MCF 10A (cell line): ENCODE measurements at regions not wholly inside any gene's neighbourhood (a gene's known extent, or its start where the extent isn't known, plus 50 kb on each side); places are given as distances from the start of the nearest gene placed in this dataset.

ENCODE experiments used
- BruUV-seq: library from RNA; stranded (reverse); fragments of 400-500 nt; replicated peaks from 2 replicates; lab custom pipeline; 2021; lab: Mats Ljungman, UMichigan
- CTCF ChIA-PET: fragments of 300-600 bp; sonication (Branson Sonifier 250); formaldehyde crosslinking; extraction: SDS; loops from one replicate; lab custom pipeline; 2021; ENCODE audit warnings: antibody characterized with exemption, inconsistent platforms; lab: Yijun Ruan, JAX
- POLR2A ChIA-PET: fragments of 300-600, 350-650 bp; sonication (Branson Sonifier 250); formaldehyde crosslinking; extraction: SDS; loops from one replicate; lab custom pipeline; 2020; ENCODE audit warnings: antibody characterized with exemption, inconsistent platforms; lab: Yijun Ruan, JAX
- DNase-seq: peaks from one replicate; pipeline ENCODE4 v3.0.0-alpha.2; 2018; ENCODE audit not compliant: unreplicated experiment
- H3K27ac Mint-ChIP-seq: one replicate; pipeline ENCODE4 v1.8.0; 2022; ENCODE audit warnings: mild to moderate bottlenecking, low read depth, mixed read lengths; ENCODE audit not compliant: unreplicated experiment
- H3K27me3 Mint-ChIP-seq: one replicate; pipeline ENCODE4 v1.8.0; 2022; ENCODE audit warnings: mixed read lengths; ENCODE audit not compliant: insufficient read depth, unreplicated experiment
- H3K36me3 Mint-ChIP-seq: one replicate; pipeline ENCODE4 v1.8.0; 2022; ENCODE audit warnings: mild to moderate bottlenecking, moderate library complexity, mixed read lengths; ENCODE audit not compliant: insufficient read depth, unreplicated experiment
- H3K4me1 Mint-ChIP-seq: one replicate; pipeline ENCODE4 v1.8.0; 2022; ENCODE audit warnings: mixed read lengths; ENCODE audit not compliant: insufficient read depth, unreplicated experiment
- H3K4me3 Mint-ChIP-seq: one replicate; pipeline ENCODE4 v1.8.0; 2022; ENCODE audit warnings: mild to moderate bottlenecking, moderate library complexity, mixed read lengths; ENCODE audit not compliant: unreplicated experiment
- H3K9me3 Mint-ChIP-seq: one replicate; pipeline ENCODE4 v1.8.0; 2022; ENCODE audit warnings: mixed read lengths; ENCODE audit not compliant: unreplicated experiment
- intact Hi-C: fragments of 100-400 bp; cut with micrococcal nuclease; formaldehyde crosslinking; loops from 2 replicates; pipeline ENCODE4 v1.14.1; 2022
- TF ChIP-seq, protein P1 (sequence below): fragments of 200-600 bp; IDR thresholded peaks from one replicate; pipeline ENCODE4 v1.8.0; 2022; ENCODE audit warnings: antibody characterized with exemption, mild to moderate bottlenecking; ENCODE audit not compliant: unreplicated experiment

DNA sequence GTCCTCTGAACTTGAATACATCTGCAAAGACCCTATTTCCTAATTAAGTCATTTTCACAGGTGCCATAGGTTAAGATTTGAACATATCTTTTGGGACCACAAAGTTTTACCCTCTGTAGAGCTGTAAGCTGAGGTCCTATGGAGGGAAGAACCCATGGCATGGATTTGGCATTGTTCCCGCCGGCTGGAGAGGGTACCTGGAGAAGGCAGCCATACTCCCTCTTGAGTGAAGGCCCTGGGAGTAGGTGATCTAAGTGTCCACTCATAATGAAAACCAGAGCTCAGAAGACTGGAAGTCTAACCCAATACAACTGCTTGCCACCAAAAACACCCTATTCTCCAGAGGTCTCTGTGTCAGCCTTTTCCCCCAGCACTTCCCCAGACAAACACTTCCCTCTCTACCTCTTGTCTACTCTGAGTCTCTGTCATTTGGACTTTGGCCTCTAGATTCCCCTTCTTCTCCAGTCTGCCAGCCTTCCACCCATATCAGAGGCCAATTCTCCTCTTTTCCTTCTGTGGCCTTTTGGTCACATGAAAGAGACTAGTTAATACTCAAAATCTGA is 363.9 kb downstream of the MAFB start:
- no peak for DNase-seq
- H3K36me3 Mint-ChIP-seq, result no peaks in the 10 kb centered on the region
- H3K4me3 Mint-ChIP-seq, result no peak overlapping the region
- POLR2A ChIA-PET, result no interaction called here
- peaks cover 15% of the 10 kb centered on the region for H3K4me1 Mint-ChIP-seq
- no TSS peak for BruUV-seq
- H3K27me3 Mint-ChIP-seq, result no peaks in the 10 kb centered on the region
- no peaks in the 10 kb centered on the region for H3K9me3 Mint-ChIP-seq
- no peak overlapping the region for H3K27ac Mint-ChIP-seq
- TF ChIP-seq, protein P1, sequence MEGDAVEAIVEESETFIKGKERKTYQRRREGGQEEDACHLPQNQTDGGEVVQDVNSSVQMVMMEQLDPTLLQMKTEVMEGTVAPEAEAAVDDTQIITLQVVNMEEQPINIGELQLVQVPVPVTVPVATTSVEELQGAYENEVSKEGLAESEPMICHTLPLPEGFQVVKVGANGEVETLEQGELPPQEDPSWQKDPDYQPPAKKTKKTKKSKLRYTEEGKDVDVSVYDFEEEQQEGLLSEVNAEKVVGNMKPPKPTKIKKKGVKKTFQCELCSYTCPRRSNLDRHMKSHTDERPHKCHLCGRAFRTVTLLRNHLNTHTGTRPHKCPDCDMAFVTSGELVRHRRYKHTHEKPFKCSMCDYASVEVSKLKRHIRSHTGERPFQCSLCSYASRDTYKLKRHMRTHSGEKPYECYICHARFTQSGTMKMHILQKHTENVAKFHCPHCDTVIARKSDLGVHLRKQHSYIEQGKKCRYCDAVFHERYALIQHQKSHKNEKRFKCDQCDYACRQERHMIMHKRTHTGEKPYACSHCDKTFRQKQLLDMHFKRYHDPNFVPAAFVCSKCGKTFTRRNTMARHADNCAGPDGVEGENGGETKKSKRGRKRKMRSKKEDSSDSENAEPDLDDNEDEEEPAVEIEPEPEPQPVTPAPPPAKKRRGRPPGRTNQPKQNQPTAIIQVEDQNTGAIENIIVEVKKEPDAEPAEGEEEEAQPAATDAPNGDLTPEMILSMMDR, result no peak
- CTCF ChIA-PET, result no interaction called here
- intact Hi-C loops, result no loop called here

- Mint-ChIP-seq H3K36me3 (no peaks in the 10 kb centered on the region), H3K27ac (no peak overlapping the region), H3K4me1 (peaks cover 15% of the 10 kb centered on the region), H3K27me3 (no peaks in the 10 kb centered on the region), H3K9me3 (no peaks in the 10 kb centered on the region), H3K4me3 (no peak overlapping the region)
- ChIA-PET POLR2A (interaction anchor here (1.1 to 2.0 kb wide), 3 partner anchors 11 to 365 kb away, joined by 3 to 9 read pairs (median 3); partner anchors contain the start of gene MAFB), CTCF (interaction anchor here (1.3 to 1.7 kb wide), 2 partner anchors 366 to 639 kb away, joined by 4 to 6 read pairs; partner anchors contain the start of gene MAFB)
- BruUV-seq, result no TSS peak
- peak; percentile 76 for DNase-seq
- intact Hi-C loops, result no loop called here
- TF ChIP-seq, protein P1, result no peak
Measured at GRCh38 chr20:40323361-40323794, 365.7 kb downstream of the MAFB start.

DNA sequence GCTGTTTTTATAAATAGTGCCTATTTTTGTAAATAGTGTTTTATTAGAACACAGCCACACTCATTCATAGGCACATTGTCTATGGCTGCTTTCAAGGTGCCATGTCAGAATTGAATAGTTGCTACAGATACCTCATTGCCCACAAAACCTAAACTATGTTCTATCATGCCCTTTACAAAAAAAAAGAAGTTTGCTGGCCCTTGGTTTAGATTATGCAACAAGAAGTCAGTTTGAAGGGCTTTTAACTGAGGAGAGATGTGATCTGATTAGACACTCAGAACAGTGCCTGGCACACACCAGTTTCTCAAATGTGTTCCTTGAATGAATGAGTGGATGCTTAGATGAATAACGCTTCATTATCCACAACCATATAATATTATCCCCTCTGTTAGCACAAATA is 366.1 kb downstream of the MAFB start:
- DNase-seq, result no peak
- H3K4me1 Mint-ChIP-seq, result peaks cover 15% of the 10 kb centered on the region

GRCh38 chr20:40320517-40321011 is 368.5 kb downstream of the MAFB start:
- BruUV-seq, result no TSS peak
- intact Hi-C loops, result no loop called here
- Mint-ChIP-seq H3K4me1 (peaks cover 8% of the 10 kb centered on the region), H3K4me3 (no peak overlapping the region), H3K9me3 (no peaks in the 10 kb centered on the region), H3K36me3 (no peaks in the 10 kb centered on the region), H3K27me3 (no peaks in the 10 kb centered on the region), H3K27ac (no peak overlapping the region)
- no peak for DNase-seq
- ChIA-PET CTCF (interaction anchor here (0.6 to 1.5 kb wide), 6 partner anchors 14 to 1574 kb away, joined by 3 to 5 read pairs (median 3); no protein-coding TSS in a partner anchor), POLR2A (no interaction called here)
- TF ChIP-seq, protein P1, result no peak

More for the DNA sequence above, 366.1 kb downstream of the MAFB start:
- Mint-ChIP-seq H3K4me3 (no peak overlapping the region), H3K36me3 (no peaks in the 10 kb centered on the region), H3K27me3 (no peaks in the 10 kb centered on the region), H3K27ac (no peak overlapping the region), H3K9me3 (no peaks in the 10 kb centered on the region)
- POLR2A ChIA-PET, result interaction anchor here (0.6 to 2.0 kb wide), 6 partner anchors 11 to 365 kb away, joined by 3 to 9 read pairs (median 3); partner anchors contain the start of gene MAFB
- no TSS peak for BruUV-seq
- TF ChIP-seq, protein P1, result no peak
- intact Hi-C loops, result no loop called here
- CTCF ChIA-PET, result interaction anchor here (0.6 to 1.7 kb wide), 3 partner anchors 60 to 639 kb away, joined by 3 to 6 read pairs (median 4); partner anchors contain the start of gene MAFB
